Mesenchymal stem cell (in vitro differentiated cells and primary cell): ENCODE measurements at regions not wholly inside any gene's neighbourhood (a gene's known extent, or its start where the extent isn't known, plus 50 kb on each side); places are given as distances from the start of the nearest gene placed in this dataset.

Source experiments
- DNase-seq: peaks from one replicate; pipeline ENCODE4 v3.0.0-alpha.2; 2013
- H2AFZ ChIP-seq: one replicate; pipeline ENCODE4 v1.6.1; 2013; ENCODE audit warnings: low read depth, mild to moderate bottlenecking, control low read depth, inconsistent platforms, low read length, moderate library complexity
- H2AK5ac ChIP-seq: 2 replicates; pipeline ENCODE4 v1.6.1; 2013; ENCODE audit warnings: low read length, moderate library complexity, mild to moderate bottlenecking, inconsistent platforms; ENCODE audit not compliant: severe bottlenecking
- H2BK120ac ChIP-seq: one replicate; pipeline ENCODE4 v1.6.1; 2013; ENCODE audit warnings: low read depth, mild to moderate bottlenecking, inconsistent platforms, low read length, moderate library complexity
- H2BK12ac ChIP-seq, 2 experiments: one replicate each; pipeline ENCODE4 v1.6.1; 2013; ENCODE audit warnings: inconsistent platforms in 2 of 2, low read length in 2 of 2, mild to moderate bottlenecking in 2 of 2, moderate library complexity in 2 of 2, control low read depth in 1 of 2
- H2BK15ac ChIP-seq: one replicate; pipeline ENCODE4 v1.6.1; 2013; ENCODE audit warnings: mild to moderate bottlenecking, low read depth, inconsistent platforms; ENCODE audit not compliant: poor library complexity, severe bottlenecking
- H2BK5ac ChIP-seq: 2 replicates; pipeline ENCODE4 v1.6.1; 2013; ENCODE audit warnings: low read depth, mild to moderate bottlenecking, low read length, control low read depth, inconsistent platforms; ENCODE audit not compliant: poor library complexity, severe bottlenecking
- H3K14ac ChIP-seq, 2 experiments: one replicate each; pipeline ENCODE4 v1.6.1; 2013; ENCODE audit warnings: inconsistent platforms in 2 of 2, low read length in 2 of 2, control low read depth in 1 of 2, mild to moderate bottlenecking in 1 of 2, moderate library complexity in 1 of 2
- H3K18ac ChIP-seq, 2 experiments: one replicate each; pipeline ENCODE4 v1.6.1; 2013; ENCODE audit warnings: inconsistent platforms in 2 of 2, low read length in 2 of 2, control low read depth in 1 of 2, low read depth in 1 of 2, mild to moderate bottlenecking in 1 of 2
- H3K23ac ChIP-seq, 2 experiments: one replicate each; pipeline ENCODE4 v1.6.1; 2013; ENCODE audit warnings: inconsistent platforms in 2 of 2, low read length in 2 of 2, mild to moderate bottlenecking in 2 of 2, moderate library complexity in 2 of 2, control low read depth in 1 of 2
- H3K27ac ChIP-seq: 2 replicates; pipeline ENCODE4 v1.5.1; 2013; ENCODE audit warnings: mild to moderate bottlenecking, moderate library complexity, low read length, control low read depth, inconsistent platforms; ENCODE audit not compliant: poor library complexity, severe bottlenecking
- H3K27me3 ChIP-seq, 2 experiments: 2 replicates each; pipeline versions ENCODE4 v1.6.1 to v1.7.0; 2013; ENCODE audit warnings: low read length in 2 of 2, mild to moderate bottlenecking in 2 of 2, moderate library complexity in 2 of 2, control low read depth in 1 of 2, inconsistent platforms in 1 of 2; ENCODE audit not compliant: control insufficient read depth in 1 of 2, insufficient read depth in 1 of 2
- H3K36me3 ChIP-seq, 2 experiments: 2 replicates each; pipeline versions ENCODE4 v1.6.1 to v1.7.0; 2013; ENCODE audit warnings: low read length in 2 of 2, control low read depth in 1 of 2, inconsistent platforms in 1 of 2, low read depth in 1 of 2, mild to moderate bottlenecking in 1 of 2; ENCODE audit not compliant: insufficient read depth in 2 of 2, control insufficient read depth in 1 of 2
- H3K4ac ChIP-seq, 2 experiments: one replicate each; pipeline ENCODE4 v1.6.1; 2013; ENCODE audit warnings: inconsistent platforms in 2 of 2, low read length in 2 of 2, mild to moderate bottlenecking in 2 of 2, moderate library complexity in 2 of 2, control low read depth in 1 of 2, low read depth in 1 of 2
- H3K4me1 ChIP-seq: 2 replicates; pipeline ENCODE4 v1.6.1; 2013; ENCODE audit warnings: low read depth, low read length, control low read depth; ENCODE audit not compliant: control insufficient read depth, insufficient read depth
- H3K4me2 ChIP-seq: 2 replicates; pipeline ENCODE4 v1.6.1; 2013; ENCODE audit warnings: low read length, mild to moderate bottlenecking, inconsistent platforms; ENCODE audit not compliant: poor library complexity, severe bottlenecking
- H3K4me3 ChIP-seq, 2 experiments: 2 replicates each; pipeline versions ENCODE4 v1.5.1 to v1.7.0; 2013; ENCODE audit warnings: low read length in 2 of 2, mild to moderate bottlenecking in 2 of 2, control low read depth in 1 of 2, low read depth in 1 of 2; ENCODE audit not compliant: insufficient read depth in 1 of 2
- H3K79me1 ChIP-seq: replicated peaks from 2 replicates; pipeline ENCODE4 v1.6.1; 2013; ENCODE audit warnings: mild to moderate bottlenecking, control low read depth, low read length, inconsistent platforms; ENCODE audit not compliant: poor library complexity, severe bottlenecking
- H3K9ac ChIP-seq: 2 replicates; pipeline ENCODE4 v1.7.0; 2013; ENCODE audit warnings: mild to moderate bottlenecking, low read length, moderate library complexity
- H3K9me3 ChIP-seq: 2 replicates; pipeline ENCODE4 v1.7.0; 2013; ENCODE audit warnings: mild to moderate bottlenecking, low read length; ENCODE audit not compliant: control insufficient read depth
- H4K8ac ChIP-seq: one replicate; pipeline ENCODE4 v1.6.1; 2013; ENCODE audit warnings: inconsistent platforms, mild to moderate bottlenecking, low read length, moderate library complexity
- H4K91ac ChIP-seq: one replicate; pipeline ENCODE4 v1.6.1; 2013; ENCODE audit warnings: mild to moderate bottlenecking, low read length, inconsistent platforms
- WGBS: methylation state at CpG from one replicate; pipeline ENCODE4 v1.1.7; 2013; ENCODE audit warnings: mixed read lengths; 5-methylcytosine and 5-hydroxymethylcytosine counted together

DNA sequence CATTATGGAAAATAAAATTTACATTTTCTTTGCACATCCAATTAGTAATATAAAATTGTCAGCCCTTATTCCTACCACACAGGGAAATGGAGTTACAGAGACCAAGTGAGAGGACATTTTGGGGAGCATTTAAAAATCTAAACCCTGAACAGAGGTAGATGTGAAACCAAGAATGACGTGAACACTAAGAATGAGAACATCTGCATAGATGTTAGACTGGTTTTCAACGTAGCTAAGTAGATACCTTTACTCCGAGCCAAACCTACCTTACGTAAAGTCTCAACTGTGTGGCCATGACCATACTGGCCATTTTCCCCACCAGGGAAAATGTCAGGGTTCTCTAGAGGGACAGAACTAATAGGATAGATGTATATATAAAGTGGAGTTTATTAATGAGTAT is 51.4 kb upstream of the THBS1 start:
- Histone ChIP-seq H3K79me1 (no peaks in the 10 kb centered on the region), H2BK15ac (no peak overlapping the region), H3K18ac (no peak overlapping the region), H3K4me2 (no peak overlapping the region), H2BK5ac (no peak overlapping the region), H4K8ac (no peak overlapping the region), H2BK120ac (no peak overlapping the region), H3K36me3 (no peaks in the 10 kb centered on the region), H3K14ac (no peak overlapping the region), H2AK5ac (no peak overlapping the region), H3K23ac (no peak overlapping the region), H3K4me1 (no peaks in the 10 kb centered on the region), H3K27ac (no peak overlapping the region), H3K4me3 (no peak overlapping the region), H3K27me3 (peaks cover 0 to 3% of the 10 kb centered on the region in 2 experiments), H3K9me3 (no peaks in the 10 kb centered on the region), H2AFZ (no peak overlapping the region), H3K9ac (no peak overlapping the region), H2BK12ac (no peak overlapping the region), H3K4ac (no peak overlapping the region), H4K91ac (no peak overlapping the region)
- WGBS = 89% methylated on average over 3 of the region's 4 CpGs
- DNase-seq = no peak

DNA sequence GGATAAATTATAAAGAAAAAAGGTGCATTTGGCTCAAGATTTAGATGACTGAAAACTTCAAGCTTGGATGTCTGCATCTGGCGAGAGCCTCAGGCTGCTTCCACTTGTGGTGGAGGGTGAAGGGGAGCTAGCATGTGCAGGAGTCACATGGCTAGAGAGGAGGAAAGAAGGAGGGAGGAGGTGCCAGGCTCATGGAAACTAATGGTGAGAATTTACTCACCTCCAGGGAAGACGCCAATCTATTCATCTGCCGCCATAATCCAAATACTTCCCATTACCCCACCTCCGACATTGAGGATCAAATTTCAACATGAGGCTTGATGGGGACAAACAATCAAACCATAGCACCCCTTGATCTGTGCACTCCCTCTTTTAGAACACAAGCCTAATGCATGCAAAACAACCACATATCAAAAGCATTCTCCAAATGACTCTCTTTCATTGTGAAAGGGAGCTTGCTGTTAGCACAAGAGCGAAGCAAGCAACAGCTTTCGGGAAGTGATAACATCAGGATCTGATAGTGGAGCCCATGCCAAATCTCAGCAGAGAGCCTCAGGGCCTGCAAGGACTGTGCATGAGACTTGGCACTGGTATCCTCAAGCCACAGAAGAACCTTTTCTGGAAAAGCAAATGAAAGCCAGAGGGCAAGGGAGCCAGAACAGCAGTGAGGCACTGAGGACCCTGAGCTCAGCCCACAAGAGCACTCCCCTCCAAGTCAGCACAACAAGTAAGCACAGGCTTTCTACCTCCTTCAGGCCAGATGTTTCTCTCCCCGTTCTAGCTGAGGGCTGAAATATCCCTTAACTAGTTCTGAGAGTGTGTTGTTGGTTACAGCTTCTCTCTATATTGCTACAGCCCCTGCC is 50.2 kb upstream of the THBS1 start:
- Histone ChIP-seq H4K8ac (no peak overlapping the region), H3K27me3 (peaks cover 0 to 3% of the 10 kb centered on the region in 2 experiments), H3K4me1 (no peaks in the 10 kb centered on the region), H2BK12ac (no peak overlapping the region), H3K4me2 (no peak overlapping the region), H3K23ac (no peak overlapping the region), H3K4me3 (no peak overlapping the region), H2BK15ac (no peak overlapping the region), H2BK5ac (no peak overlapping the region), H3K36me3 (no peaks in the 10 kb centered on the region), H3K27ac (no peak overlapping the region), H2AFZ (peak overlapping the region; percentile 1), H4K91ac (no peak overlapping the region), H3K18ac (no peak overlapping the region), H2BK120ac (no peak overlapping the region), H3K4ac (no peak overlapping the region), H2AK5ac (no peak overlapping the region), H3K9me3 (no peaks in the 10 kb centered on the region), H3K14ac (no peak overlapping the region), H3K79me1 (no peaks in the 10 kb centered on the region), H3K9ac (peak overlapping the region; percentile 37)
- WGBS = 88% methylated on average over 6 of the region's 7 CpGs
- no peak for DNase-seq
